ENCODE measurements at regions not wholly inside any gene's neighbourhood (a gene's known extent, or its start where the extent isn't known, plus 50 kb on each side); places are given as distances from the start of the nearest gene placed in this dataset.
A peak's percentile ranks its signal among the peaks of the same experiment; 100 is the strongest.

DNA sequence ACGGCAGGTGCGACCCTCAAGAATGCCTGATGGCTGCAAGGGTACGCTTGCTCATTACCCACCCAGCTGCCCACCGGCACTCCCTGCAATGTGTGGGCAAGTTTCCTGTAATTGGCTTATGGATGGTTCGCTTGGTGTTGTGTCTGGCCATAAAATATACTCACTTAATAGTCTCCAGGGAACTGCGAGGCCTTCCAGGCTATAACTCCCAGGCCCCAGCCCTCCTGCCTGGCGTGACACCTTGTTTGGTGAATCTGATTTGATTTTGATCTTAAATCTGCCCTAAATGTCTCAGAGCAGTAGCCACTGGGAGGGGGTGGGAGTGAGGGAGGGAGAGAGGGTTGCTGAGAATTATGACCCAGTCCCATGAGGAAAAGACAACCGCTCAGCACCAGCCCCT lies 572.2 kb downstream of the BUD13 start:
- no peak for DNase-seq

DNA sequence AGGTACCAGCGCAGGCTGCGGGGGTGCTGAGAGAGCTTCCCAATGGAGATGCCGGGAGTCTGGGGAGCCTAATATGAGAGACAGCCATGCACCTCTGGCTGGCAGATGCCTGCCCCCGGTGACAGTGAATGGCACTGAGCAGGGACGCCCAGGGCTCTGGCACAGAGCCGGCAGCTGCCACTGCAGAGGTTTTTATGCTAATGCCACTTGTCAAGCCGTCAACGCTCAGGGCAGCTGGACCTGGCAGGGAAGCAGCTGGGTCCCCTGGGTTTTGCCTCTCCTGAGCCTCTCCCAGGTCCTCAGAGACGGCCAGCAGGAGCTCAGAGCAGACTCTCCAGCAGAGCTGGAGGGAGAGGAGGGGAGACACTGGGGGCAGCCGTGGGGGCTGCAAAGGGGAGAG lies 573.6 kb downstream of the BUD13 start:
- DNase-seq = peak; percentile 92

DNA sequence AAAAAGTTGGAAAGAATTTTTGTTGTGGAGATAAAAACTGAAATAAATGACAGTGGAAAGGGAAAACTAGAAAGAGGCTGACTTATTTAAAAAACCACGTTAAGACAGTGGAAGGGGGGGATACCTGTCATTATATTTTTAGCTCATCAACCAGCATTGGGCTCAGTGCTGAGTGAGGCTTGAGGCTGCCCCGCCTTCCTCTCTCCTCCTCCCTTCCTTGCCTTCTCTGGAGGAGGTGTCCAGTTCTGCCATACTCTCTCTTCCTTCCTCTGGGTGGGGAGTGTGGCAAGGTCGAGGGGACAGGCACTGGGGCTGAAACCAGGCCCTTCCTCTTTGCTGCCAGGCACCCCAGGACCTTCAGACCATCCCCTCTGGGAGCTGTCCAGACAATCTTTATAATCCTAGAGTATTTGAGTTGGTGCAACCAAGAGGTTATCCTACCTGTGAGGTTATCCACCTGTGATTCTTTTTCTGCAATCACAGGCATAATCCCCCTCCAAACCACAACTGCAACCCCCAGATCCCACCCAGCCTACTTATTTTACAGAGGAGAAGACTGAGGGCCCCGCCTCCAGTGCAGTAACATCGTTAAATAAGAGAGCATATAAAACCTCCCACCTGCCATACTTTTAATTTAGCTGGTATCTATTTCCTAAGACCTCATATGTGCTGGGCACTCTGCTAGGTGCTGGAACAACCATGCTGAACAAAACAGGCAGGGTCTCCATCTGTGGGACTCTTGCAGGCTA lies 578.5 kb downstream of the BUD13 start:
- DNase-seq = no peak

DNA sequence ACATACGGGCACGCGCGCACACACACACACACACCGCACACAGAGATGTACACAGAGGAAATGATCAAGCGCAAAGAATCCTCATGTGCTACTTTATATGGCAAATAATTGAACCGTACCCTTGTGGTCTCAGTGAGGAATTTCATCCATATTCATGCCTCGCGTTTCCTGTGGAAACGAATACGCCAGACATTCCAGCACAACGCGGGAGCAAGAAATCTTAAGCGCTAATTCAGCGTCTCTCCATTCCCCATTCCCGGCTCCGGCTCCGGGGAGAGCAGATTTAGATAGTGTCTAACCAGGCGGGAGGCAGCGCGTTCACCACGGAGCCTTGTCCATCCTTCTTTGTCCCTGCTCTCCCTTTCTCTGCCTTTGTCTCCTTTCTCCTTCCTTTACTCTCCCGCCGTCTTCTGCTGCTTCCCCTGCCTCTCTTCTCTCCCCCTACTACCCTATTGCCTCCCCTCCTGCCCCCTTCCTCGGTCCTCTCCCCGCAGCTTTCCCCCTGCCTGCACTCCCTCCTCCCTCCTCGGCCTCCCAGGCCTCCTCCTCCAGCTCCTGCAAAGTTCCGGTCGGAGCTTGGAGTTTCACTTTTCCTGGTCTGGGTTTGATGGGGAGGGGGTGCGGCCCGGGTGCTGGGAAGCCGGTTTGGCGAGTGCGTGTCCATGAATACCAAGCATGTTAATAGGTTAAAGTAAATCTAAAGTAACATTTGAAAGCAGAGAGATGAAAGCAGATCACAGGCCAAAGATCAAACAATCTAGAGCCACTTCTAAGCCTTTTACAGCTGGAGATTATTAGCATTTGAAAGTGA lies 579.3 kb downstream of the BUD13 start:
- peak; percentile 39 for DNase-seq

DNA sequence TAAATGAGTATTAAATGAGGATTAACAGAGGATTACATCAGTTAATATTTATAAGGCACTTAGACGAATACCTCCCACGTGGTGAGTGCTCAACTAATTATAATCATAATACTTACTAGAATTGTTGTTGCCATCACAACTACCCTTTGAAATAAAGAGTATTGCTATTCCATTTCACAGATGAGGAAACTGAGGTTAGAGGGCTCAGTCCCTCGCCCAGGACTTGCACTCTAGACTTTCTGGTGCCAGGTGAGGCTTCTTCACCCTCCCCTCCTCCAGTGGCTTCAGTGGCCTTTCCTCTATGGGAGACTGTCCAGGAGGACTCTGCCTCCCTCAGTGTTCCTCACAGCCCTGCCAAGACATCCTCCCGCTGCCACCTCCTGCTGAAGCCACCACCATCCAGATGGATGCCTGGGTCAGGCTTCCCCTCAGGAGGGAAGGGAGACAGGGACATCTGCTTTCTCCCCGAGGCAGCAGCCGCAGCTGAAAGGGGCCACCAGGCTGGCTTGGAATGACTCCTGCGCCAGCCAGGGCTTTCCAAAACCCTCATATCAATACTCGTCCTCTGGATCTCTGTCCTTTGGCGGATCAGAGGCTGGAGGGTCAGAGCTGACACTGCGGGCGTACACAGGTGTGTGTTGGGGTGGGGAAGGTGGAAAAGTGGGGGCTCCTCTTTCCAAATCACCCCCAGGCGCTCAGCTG lies 580.1 kb downstream of the BUD13 start:
- no peak for DNase-seq

- no peak for DNase-seq
These were observed 581.9 kb downstream of the BUD13 start for GRCh38 chr11:116190861-116191260.

GRCh38 chr11:116189408-116190170 lies 583.2 kb downstream of the BUD13 start:
- no peak for DNase-seq

DNA sequence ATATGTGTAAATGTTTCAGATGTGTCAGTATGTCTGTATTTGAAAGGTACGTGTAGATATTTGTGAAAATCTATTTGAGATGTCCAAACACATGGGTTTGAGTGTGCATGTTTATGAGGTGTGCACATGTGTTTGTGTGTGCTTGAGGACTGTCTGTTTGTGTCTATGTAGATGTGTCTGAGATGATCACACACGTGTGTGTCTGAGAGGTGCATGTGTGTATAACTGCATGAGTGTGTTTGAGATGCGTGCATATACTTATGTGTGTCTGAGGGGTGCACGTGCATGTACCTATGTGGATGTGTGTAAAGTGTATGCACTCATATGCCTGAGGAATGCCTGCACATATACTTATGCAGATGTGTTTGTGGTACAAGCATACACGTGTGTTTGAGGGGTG lies 584.4 kb downstream of the BUD13 start:
- DNase-seq = no peak

DNA sequence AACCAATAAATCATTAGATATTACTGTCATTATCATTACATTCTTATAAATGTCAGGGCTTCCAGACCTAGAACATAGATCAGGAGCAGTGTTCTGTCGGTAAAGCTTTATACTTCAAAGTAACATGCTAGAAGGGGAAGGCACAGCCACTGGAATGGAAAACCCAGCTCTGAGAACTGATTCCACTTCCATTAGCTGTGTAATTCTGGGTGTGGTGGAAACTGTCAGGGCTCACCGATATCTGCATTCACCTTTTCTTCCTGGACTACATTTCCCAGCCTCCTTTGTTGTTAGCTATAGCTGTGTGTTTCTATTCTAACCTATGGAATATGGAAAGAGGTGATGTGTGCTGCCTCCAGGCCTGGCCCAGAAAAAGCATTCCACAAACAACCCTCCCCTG lies 585.8 kb downstream of the BUD13 start:
- no peak for DNase-seq

DNA sequence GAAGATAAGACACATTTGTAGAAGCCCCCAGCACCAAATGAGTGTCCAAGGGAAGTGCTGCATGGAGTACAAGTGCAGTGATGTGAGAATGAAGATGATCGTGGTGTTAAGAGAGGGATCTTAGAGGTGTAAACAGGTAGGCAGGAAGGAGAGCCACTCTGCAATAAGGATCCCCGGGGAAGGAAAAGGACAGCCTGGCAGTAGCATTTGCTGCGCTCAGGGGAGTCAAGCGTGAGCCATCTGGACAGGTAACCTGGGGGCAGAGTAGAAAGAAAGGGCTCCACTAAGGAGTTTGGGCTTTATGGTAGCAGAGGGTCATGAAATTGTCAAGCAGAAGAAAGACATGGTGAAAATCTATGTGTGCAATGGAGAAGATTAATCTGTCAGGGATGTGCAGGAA lies 587.2 kb downstream of the BUD13 start:
- DNase-seq = no peak

DNA sequence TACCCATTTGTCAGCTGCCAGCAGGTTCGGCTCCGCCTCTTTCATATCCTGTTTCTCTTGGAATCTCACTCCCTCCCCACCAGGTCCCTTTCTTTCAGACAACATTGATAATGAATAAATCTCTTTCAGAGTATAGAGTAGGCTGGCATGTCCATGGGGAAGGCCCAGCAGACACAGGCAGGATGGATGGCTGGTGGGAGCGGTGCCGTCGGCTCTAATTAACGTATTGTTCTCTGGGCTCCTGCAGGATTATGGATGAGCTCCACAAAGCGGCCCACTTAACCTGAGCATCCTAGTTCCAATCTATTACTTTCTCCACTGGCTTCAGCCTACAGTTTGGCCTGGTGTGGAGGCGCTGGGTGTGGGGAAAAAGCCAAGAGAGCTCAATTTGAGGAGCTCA lies 588.0 kb downstream of the BUD13 start:
- DNase-seq = no peak

GRCh38 chr11:116182356-116182966 lies 590.3 kb downstream of the BUD13 start:
- no peak for DNase-seq

- DNase-seq = no peak
These were observed 591.8 kb downstream of the BUD13 start for GRCh38 chr11:116180806-116181600.

DNA sequence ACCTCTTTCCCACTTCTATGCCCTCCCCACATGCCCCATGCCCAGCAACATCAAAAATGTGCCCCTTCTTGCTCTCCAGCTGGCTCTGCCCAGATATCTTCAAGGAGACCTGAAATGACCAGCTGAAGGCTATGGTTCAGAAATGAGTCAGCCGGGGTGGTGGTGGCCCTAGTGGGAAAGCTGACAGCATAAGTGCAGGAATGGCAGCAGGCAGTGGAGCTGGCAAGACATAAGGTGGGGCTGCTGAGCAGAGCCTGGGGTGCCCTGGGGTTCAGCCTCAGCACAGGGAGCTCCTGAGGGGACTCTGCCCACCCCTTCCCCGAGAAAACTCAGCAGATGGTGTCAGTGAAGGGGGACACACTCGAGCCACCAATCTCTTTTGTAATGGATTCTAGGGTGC lies 593.4 kb downstream of the BUD13 start:
- DNase-seq = no peak

DNA sequence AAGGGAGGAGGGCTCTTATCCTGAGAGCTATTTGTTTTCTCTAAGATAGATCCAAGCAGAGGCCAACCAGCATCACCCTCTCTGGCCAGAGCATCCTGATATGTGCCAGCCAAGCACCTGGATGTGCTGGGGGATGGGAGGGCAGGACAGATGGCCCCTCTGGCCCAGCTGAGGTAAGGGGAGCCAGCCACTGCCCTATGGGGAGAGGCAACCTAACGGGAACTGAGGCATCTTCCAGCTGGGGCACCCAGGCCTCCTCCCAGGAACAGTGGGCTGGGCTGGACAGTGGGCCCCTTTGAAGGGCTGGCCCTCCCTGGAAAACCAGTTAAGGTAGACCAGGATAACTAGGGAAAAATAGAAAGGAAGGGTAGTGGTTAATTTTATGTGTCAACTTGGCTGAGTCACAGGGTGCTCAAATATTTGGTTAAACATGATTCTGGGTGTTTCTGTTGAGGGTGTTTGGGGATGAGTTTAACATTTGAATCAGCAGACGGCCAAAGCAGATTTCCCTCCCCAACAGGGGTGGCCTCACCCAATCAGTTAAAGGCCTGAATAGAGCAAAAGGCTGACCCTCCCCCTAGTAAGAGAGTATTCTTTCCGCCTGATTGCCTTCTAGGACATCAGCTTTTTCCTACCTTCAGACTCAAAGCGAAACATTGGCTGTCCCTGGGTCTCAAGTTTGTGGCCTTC lies 595.1 kb downstream of the BUD13 start:
- no peak for DNase-seq

DNA sequence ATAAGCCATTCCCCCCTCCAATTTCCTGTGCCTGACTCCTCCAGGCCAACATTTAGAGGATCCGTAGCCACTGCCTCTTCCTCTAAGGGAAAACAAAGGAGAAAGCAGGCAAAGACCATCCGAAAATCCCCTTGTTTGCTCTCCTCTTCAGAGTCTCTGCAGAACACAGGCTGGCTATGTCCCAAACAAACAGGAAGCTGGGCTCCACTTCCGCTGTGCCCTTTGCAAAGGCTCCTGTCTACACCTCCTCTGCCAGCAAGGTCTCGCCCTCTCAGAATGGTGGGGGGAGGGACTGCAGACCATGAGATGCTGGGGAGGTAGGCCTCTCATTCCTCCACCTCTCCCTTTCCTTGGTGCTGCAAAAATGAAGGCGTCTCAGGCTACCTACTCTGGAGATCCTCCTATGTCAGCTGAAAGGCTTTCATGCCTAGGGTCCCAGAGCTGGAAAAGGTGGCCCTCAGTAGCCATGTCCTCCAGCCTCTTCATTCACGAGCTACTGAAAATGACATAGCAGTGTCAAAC lies 596.2 kb downstream of the BUD13 start:
- DNase-seq = no peak

- no peak for DNase-seq
These were observed 597.1 kb downstream of the BUD13 start for GRCh38 chr11:116175707-116176106.

GRCh38 chr11:116173941-116174911 lies 598.6 kb downstream of the BUD13 start:
- no peak for DNase-seq

GRCh38 chr11:116173506-116173905 lies 599.3 kb downstream of the BUD13 start:
- no peak for DNase-seq

- DNase-seq = no peak
These were observed 599.9 kb downstream of the BUD13 start for GRCh38 chr11:116172851-116173250.
